PC-9 (cell line): ENCODE measurements at regions not wholly inside any gene's neighbourhood (a gene's known extent, or its start where the extent isn't known, plus 50 kb on each side); places are given as distances from the start of the nearest gene placed in this dataset.

ENCODE experiments used
- BruUV-seq: library from RNA; stranded (reverse); fragments of 400-500 nt; replicated peaks from 2 replicates; lab custom pipeline; 2021; lab: Mats Ljungman, UMichigan
- CTCF ChIA-PET: fragments of 300-600 bp; sonication (Branson Sonifier 250); formaldehyde crosslinking; loops from one replicate; lab custom pipeline; 2022; ENCODE audit warnings: antibody characterized with exemption; lab: Charles Lee
- POLR2A ChIA-PET: fragments of 300-600 bp; sonication (Branson Sonifier 250); formaldehyde crosslinking; loops from one replicate; lab custom pipeline; 2022; ENCODE audit warnings: antibody characterized with exemption; ENCODE audit not compliant: unreplicated experiment; lab: Charles Lee
- DNase-seq, 2 experiments: peaks; one replicate each; pipeline versions ENCODE4 v3.0.0 to v3.0.0-alpha.2; 2015 to 2022; ENCODE audit warnings: mixed read lengths in 1 of 2
- H2AFZ ChIP-seq: fragments of 200-600 bp; sonication (generic); 2 replicates; pipeline ENCODE4 v1.8.1; 2017; ENCODE audit warnings: antibody characterized with exemption
- H3F3A ChIP-seq: fragments of 200-600 bp; sonication (generic); 2 replicates; pipeline ENCODE4 v1.8.1; 2017; ENCODE audit warnings: antibody characterized with exemption, mild to moderate bottlenecking, low read depth; ENCODE audit not compliant: insufficient read depth
- H3K27ac ChIP-seq: fragments of 200-600 bp; sonication (generic); 2 replicates; pipeline ENCODE4 v1.6.1; 2016; ENCODE audit warnings: mixed run types
- H3K27me3 ChIP-seq: fragments of 200-600 bp; sonication (generic); 2 replicates; pipeline ENCODE4 v1.6.1; 2016; ENCODE audit warnings: low read depth, mixed run types; ENCODE audit not compliant: insufficient read depth
- H3K36me3 ChIP-seq: fragments of 200-600 bp; sonication (generic); 2 replicates; pipeline ENCODE4 v1.6.1; 2016; ENCODE audit warnings: low read depth, mixed run types
- H3K4me1 ChIP-seq: fragments of 200-600 bp; sonication (generic); replicated peaks from 2 replicates; pipeline ENCODE4 v1.6.1; 2016; ENCODE audit warnings: mixed run types; ENCODE audit not compliant: insufficient read depth
- H3K4me2 ChIP-seq: fragments of 200-600 bp; sonication (generic); 2 replicates; pipeline ENCODE4 v1.6.1; 2017; ENCODE audit warnings: mixed run types
- H3K4me3 ChIP-seq: fragments of 200-600 bp; sonication (generic); 2 replicates; pipeline ENCODE4 v1.6.1; 2016; ENCODE audit warnings: mixed run types
- H3K79me2 ChIP-seq: fragments of 200-600 bp; sonication (generic); 2 replicates; pipeline ENCODE4 v1.6.1; 2017; ENCODE audit warnings: low read depth, mixed run types
- H3K9me2 ChIP-seq: fragments of 200-600 bp; sonication (generic); 2 replicates; pipeline ENCODE4 v1.8.1; 2017; ENCODE audit warnings: mild to moderate bottlenecking; ENCODE audit not compliant: insufficient read depth
- H3K9me3 ChIP-seq: fragments of 200-600 bp; sonication (generic); 2 replicates; pipeline ENCODE4 v1.8.1; 2016; ENCODE audit warnings: low read depth; ENCODE audit not compliant: insufficient read depth
- H4K20me1 ChIP-seq: fragments of 200-600 bp; sonication (generic); 2 replicates; pipeline ENCODE4 v1.8.1; 2017; ENCODE audit not compliant: insufficient read depth
- EZH2 ChIP-seq: fragments of 200-600 bp; sonication (generic); IDR thresholded peaks from 2 replicates; pipeline ENCODE4 v1.8.0; 2017; ENCODE audit warnings: antibody characterized with exemption, low read depth
- intact Hi-C: fragments of 100-400 bp; cut with micrococcal nuclease; formaldehyde crosslinking; loops from one replicate; pipeline ENCODE4 v1.10.0; 2022; ENCODE audit not compliant: unreplicated experiment
- TF ChIP-seq, protein P1 (sequence below): fragments of 200-600 bp; sonication (generic); conservative IDR thresholded peaks from 2 replicates; pipeline ENCODE4 v1.6.1; 2017; ENCODE audit warnings: mixed run types, antibody characterized with exemption, mild to moderate bottlenecking, moderate library complexity

DNA sequence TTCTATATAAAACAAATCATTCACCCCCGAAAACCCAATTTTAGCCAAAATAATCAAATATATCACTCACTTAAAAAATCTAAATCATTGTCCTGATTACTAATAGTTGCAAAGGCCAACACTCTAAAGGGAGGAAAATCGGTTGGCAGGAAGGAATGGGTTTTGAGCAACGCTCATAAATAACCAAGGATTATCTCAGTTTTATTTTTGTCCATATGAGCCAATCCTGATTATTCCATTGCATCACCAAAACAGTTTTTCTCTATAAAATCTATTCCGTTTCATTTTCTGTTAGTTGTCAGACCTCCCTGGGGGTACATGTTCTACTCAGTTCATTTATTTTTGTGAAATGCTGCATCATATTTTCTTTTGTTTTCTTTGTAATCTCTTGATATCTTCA lies 174.1 kb downstream of the LRATD1 start:
- H3K36me3 ChIP-seq = no peaks in the 10 kb centered on the region
- H3K4me3 ChIP-seq = no peak overlapping the region
- TF ChIP-seq, protein P1, sequence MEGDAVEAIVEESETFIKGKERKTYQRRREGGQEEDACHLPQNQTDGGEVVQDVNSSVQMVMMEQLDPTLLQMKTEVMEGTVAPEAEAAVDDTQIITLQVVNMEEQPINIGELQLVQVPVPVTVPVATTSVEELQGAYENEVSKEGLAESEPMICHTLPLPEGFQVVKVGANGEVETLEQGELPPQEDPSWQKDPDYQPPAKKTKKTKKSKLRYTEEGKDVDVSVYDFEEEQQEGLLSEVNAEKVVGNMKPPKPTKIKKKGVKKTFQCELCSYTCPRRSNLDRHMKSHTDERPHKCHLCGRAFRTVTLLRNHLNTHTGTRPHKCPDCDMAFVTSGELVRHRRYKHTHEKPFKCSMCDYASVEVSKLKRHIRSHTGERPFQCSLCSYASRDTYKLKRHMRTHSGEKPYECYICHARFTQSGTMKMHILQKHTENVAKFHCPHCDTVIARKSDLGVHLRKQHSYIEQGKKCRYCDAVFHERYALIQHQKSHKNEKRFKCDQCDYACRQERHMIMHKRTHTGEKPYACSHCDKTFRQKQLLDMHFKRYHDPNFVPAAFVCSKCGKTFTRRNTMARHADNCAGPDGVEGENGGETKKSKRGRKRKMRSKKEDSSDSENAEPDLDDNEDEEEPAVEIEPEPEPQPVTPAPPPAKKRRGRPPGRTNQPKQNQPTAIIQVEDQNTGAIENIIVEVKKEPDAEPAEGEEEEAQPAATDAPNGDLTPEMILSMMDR = no peak
- TF ChIP-seq EZH2 = no peak
- intact Hi-C loops = no loop called here
- ChIA-PET POLR2A (no interaction called here), CTCF (no interaction called here)
- H3K27me3 ChIP-seq = no peaks in the 10 kb centered on the region
- H3K9me3 ChIP-seq = no peaks in the 10 kb centered on the region
- no peak overlapping the region for H3K4me2 ChIP-seq
- no peak overlapping the region for H2AFZ ChIP-seq
- no peaks in the 10 kb centered on the region for H3F3A ChIP-seq
- BruUV-seq = no TSS peak
- H4K20me1 ChIP-seq = no peaks in the 10 kb centered on the region
- H3K4me1 ChIP-seq = no peaks in the 10 kb centered on the region
- H3K27ac ChIP-seq = no peak overlapping the region
- DNase-seq = no peak
- H3K9me2 ChIP-seq = no peaks in the 10 kb centered on the region
- H3K79me2 ChIP-seq = no peaks in the 10 kb centered on the region

DNA sequence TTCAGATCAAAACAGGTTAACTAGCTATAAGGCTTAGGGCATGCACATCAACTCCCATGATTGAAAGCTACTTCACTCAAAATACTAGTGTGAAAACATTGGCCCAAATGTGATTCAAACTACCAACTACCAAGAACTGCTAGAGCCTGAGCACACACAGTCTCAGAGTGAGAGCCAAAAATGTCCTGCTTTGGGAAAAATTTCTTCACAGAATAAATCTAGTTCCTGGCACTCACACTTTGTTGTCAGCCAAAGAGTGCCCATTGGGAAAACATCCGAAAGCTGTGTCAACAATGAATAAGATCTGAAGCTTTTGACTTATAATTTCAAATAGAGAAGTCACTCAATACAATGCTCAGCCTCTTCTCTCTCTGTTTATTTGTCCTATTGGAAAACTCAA lies 182.7 kb downstream of the LRATD1 start:
- intact Hi-C loops = no loop called here
- Histone ChIP-seq H2AFZ (no peak overlapping the region), H3K9me3 (peaks cover 2% of the 10 kb centered on the region; the same call in 1 of the 2 replicates), H3K9me2 (no peaks in the 10 kb centered on the region), H3K27ac (no peak overlapping the region), H3K4me3 (no peak overlapping the region), H3K27me3 (no peaks in the 10 kb centered on the region), H4K20me1 (no peaks in the 10 kb centered on the region), H3F3A (no peaks in the 10 kb centered on the region), H3K4me2 (no peak overlapping the region), H3K4me1 (no peaks in the 10 kb centered on the region), H3K36me3 (no peaks in the 10 kb centered on the region), H3K79me2 (no peaks in the 10 kb centered on the region)
- no peak for DNase-seq
- BruUV-seq = no TSS peak
- ChIA-PET POLR2A (no interaction called here), CTCF (no interaction called here)
- TF ChIP-seq, protein P1 = no peak
- TF ChIP-seq EZH2 = no peak

DNA sequence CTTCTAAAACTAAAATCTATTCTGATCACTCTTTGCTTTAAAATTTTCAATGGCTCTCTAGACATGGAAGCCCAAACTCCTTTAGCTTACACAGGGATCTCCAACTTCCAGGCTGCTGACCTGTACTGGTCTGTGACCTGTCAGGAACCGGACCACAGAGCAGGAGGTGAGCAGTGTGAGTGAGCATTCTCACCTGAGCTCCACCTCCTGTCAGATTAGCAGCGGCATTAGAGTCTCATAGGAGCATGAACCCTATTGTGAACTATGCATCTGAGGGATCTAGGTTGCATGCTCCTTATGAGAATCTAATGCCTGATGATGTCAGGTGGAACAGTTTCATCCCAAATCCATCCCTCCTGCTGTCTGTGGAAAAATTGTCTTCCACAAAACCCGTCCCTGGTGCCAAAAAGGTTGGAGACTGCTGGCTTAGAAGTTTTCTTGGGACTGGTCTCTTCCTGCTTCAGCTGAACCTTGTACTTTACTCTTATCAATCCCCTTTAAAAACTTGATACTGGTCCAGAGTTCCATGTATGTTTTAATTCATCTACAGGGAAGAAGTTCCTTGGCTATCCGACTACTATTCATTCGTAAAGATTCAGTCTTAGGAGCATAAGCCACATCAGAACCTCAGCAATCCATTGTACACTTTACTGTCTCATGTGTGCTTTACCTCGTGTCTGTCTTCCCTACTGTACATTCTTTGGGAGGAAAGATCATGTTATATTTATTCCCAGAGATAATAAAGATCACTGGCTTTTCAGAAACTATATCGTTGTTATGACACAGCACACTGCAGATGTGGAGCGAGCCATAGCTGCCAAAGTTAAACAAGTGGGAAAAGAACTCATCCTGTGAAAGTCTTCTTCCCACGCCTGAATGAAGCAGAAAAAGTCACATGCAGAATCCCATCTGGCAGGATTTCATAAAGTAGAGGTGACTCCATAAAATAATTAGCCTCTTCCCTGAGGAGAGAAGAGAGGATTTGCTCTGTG lies 183.8 kb downstream of the LRATD1 start:
- Histone ChIP-seq H3K9me2 (no peaks in the 10 kb centered on the region), H3K79me2 (no peaks in the 10 kb centered on the region), H3K4me1 (no peaks in the 10 kb centered on the region), H3K4me2 (no peak overlapping the region), H4K20me1 (no peaks in the 10 kb centered on the region), H3K36me3 (no peaks in the 10 kb centered on the region), H3F3A (no peaks in the 10 kb centered on the region), H3K27me3 (no peaks in the 10 kb centered on the region), H3K9me3 (peaks cover 2% of the 10 kb centered on the region; the same call in 1 of the 2 replicates), H3K27ac (no peak overlapping the region), H2AFZ (no peak overlapping the region), H3K4me3 (no peak overlapping the region)
- ChIA-PET CTCF (no interaction called here), POLR2A (no interaction called here)
- intact Hi-C loops = no loop called here
- no peak for DNase-seq
- no TSS peak for BruUV-seq
- no peak for TF ChIP-seq EZH2
- TF ChIP-seq, protein P1 = no peak
